ENCODE measurements at regions not wholly inside any gene's neighbourhood (a gene's known extent, or its start where the extent isn't known, plus 50 kb on each side); places are given as distances from the start of the nearest gene placed in this dataset.

GRCh38 chr1:191306916-191307315 is 829.3 kb upstream of the BRINP3 start:
- TF ChIP-seq POLR2AphosphoS5 (IDR thresholded peaks at IDR 0.05) (no peak), CTCF (IDR thresholded peaks at IDR 0.05) (no peak), POLR2A (IDR thresholded peaks at IDR 0.05; ENCODE audit: low read depth) (no peak), EP300 (IDR thresholded peaks at IDR 0.05) (no peak)
